IPS-15b (cell line): ENCODE measurements at regions not wholly inside any gene's neighbourhood (a gene's known extent, or its start where the extent isn't known, plus 50 kb on each side); places are given as distances from the start of the nearest gene placed in this dataset.
"Not testable (repeated sequence)": the region's sequence is repeated elsewhere in the genome, so short reads cannot be mapped to it uniquely, and the experiment has no call there.

ENCODE experiments used
- H3K27me3 ChIP-seq: one replicate; pipeline ENCODE4 v1.6.1; 2013; ENCODE audit warnings: low read length; ENCODE audit not compliant: control insufficient read depth, insufficient read depth
- H3K36me3 ChIP-seq: one replicate; pipeline ENCODE4 v1.6.1; 2013; ENCODE audit warnings: low read length; ENCODE audit not compliant: control insufficient read depth, insufficient read depth
- H3K4me1 ChIP-seq: one replicate; pipeline ENCODE4 v1.6.1; 2013; ENCODE audit warnings: mild to moderate bottlenecking, low read length; ENCODE audit not compliant: control insufficient read depth, insufficient read depth
- H3K4me3 ChIP-seq: one replicate; pipeline ENCODE4 v1.5.1; 2013; ENCODE audit warnings: low read depth, low read length
- H3K9ac ChIP-seq: one replicate; pipeline ENCODE4 v1.6.1; 2013; ENCODE audit warnings: low read depth, mild to moderate bottlenecking, low read length
- H3K9me3 ChIP-seq: one replicate; pipeline ENCODE4 v1.6.1; 2013; ENCODE audit warnings: mild to moderate bottlenecking, low read length; ENCODE audit not compliant: control insufficient read depth, insufficient read depth

GRCh38 chr2:207434306-207434705 is 95.5 kb upstream of the CREB1 start:
- no peak overlapping the region for H3K9ac ChIP-seq
- H3K9me3 ChIP-seq, result no peaks in the 10 kb centered on the region
- no peaks in the 10 kb centered on the region for H3K27me3 ChIP-seq
- no peak overlapping the region for H3K4me3 ChIP-seq
- no peaks in the 10 kb centered on the region for H3K36me3 ChIP-seq
- H3K4me1 ChIP-seq, result no peaks in the 10 kb centered on the region

GRCh38 chr2:207434899-207435465 is 94.8 kb upstream of the CREB1 start:
- H3K27me3 ChIP-seq, result no peaks in the 10 kb centered on the region
- H3K9me3 ChIP-seq, result no peaks in the 10 kb centered on the region
- no peak overlapping the region for H3K9ac ChIP-seq
- no peaks in the 10 kb centered on the region for H3K36me3 ChIP-seq
- H3K4me1 ChIP-seq, result no peaks in the 10 kb centered on the region
- no peak overlapping the region for H3K4me3 ChIP-seq

- H3K27me3 ChIP-seq, result no peaks in the 10 kb centered on the region
- H3K4me3 ChIP-seq, result no peak overlapping the region
- H3K9me3 ChIP-seq, result no peaks in the 10 kb centered on the region
- no peaks in the 10 kb centered on the region for H3K4me1 ChIP-seq
- H3K36me3 ChIP-seq, result no peaks in the 10 kb centered on the region
- no peak overlapping the region for H3K9ac ChIP-seq
Measured at GRCh38 chr2:207437136-207437523, 92.6 kb upstream of the CREB1 start.

- Histone ChIP-seq H3K9ac (no peak overlapping the region), H3K27me3 (no peaks in the 10 kb centered on the region), H3K4me1 (no peaks in the 10 kb centered on the region), H3K4me3 (no peak overlapping the region), H3K9me3 (no peaks in the 10 kb centered on the region), H3K36me3 (no peaks in the 10 kb centered on the region)
Measured at GRCh38 chr2:207437524-207438143, 92.1 kb upstream of the CREB1 start.

- Histone ChIP-seq H3K4me1 (no peaks in the 10 kb centered on the region), H3K36me3 (no peaks in the 10 kb centered on the region)
Measured at GRCh38 chr2:207438414-207439126, 91.2 kb upstream of the CREB1 start.

GRCh38 chr2:207439881-207440280 is 89.9 kb upstream of the CREB1 start:
- not testable (repeated sequence) for H3K9me3 ChIP-seq, H3K4me1 ChIP-seq, H3K9ac ChIP-seq, H3K4me3 ChIP-seq, H3K27me3 ChIP-seq, H3K36me3 ChIP-seq

More at GRCh38 chr2:207438414-207439126, 91.2 kb upstream of the CREB1 start:
- no peak overlapping the region for H3K9ac ChIP-seq
- H3K4me3 ChIP-seq, result no peak overlapping the region
- no peaks in the 10 kb centered on the region for H3K9me3 ChIP-seq
- H3K27me3 ChIP-seq, result no peaks in the 10 kb centered on the region

- H3K9me3 ChIP-seq, result no peaks in the 10 kb centered on the region
- H3K9ac ChIP-seq, result no peak overlapping the region
- H3K4me1 ChIP-seq, result peaks cover 12% of the 10 kb centered on the region
- no peaks in the 10 kb centered on the region for H3K36me3 ChIP-seq
- H3K4me3 ChIP-seq, result no peak overlapping the region
- H3K27me3 ChIP-seq, result no peaks in the 10 kb centered on the region
Measured at GRCh38 chr2:207444756-207445155, 85.0 kb upstream of the CREB1 start.

GRCh38 chr2:207446653-207447052 is 83.1 kb upstream of the CREB1 start:
- no peak overlapping the region for H3K9ac ChIP-seq
- no peaks in the 10 kb centered on the region for H3K36me3 ChIP-seq
- peaks cover 27% of the 10 kb centered on the region for H3K4me1 ChIP-seq
- H3K4me3 ChIP-seq, result no peak overlapping the region
- no peaks in the 10 kb centered on the region for H3K9me3 ChIP-seq
- H3K27me3 ChIP-seq, result no peaks in the 10 kb centered on the region

- H3K4me3 ChIP-seq, result no peak overlapping the region
- no peaks in the 10 kb centered on the region for H3K36me3 ChIP-seq
- H3K4me1 ChIP-seq, result peaks cover 27% of the 10 kb centered on the region
- no peaks in the 10 kb centered on the region for H3K9me3 ChIP-seq
- H3K9ac ChIP-seq, result no peak overlapping the region
- no peaks in the 10 kb centered on the region for H3K27me3 ChIP-seq
Measured at GRCh38 chr2:207448006-207448405, 81.8 kb upstream of the CREB1 start.

GRCh38 chr2:207449642-207450165 is 80.1 kb upstream of the CREB1 start:
- no peak overlapping the region for H3K4me3 ChIP-seq
- H3K9ac ChIP-seq, result no peak overlapping the region
- no peaks in the 10 kb centered on the region for H3K9me3 ChIP-seq

GRCh38 chr2:207450186-207450585 is 79.6 kb upstream of the CREB1 start:
- Histone ChIP-seq H3K4me3 (no peak overlapping the region), H3K36me3 (no peaks in the 10 kb centered on the region), H3K9me3 (no peaks in the 10 kb centered on the region), H3K9ac (no peak overlapping the region), H3K27me3 (no peaks in the 10 kb centered on the region), H3K4me1 (peaks cover 27% of the 10 kb centered on the region)

More at GRCh38 chr2:207449642-207450165, 80.1 kb upstream of the CREB1 start:
- Histone ChIP-seq H3K4me1 (peaks cover 27% of the 10 kb centered on the region), H3K36me3 (no peaks in the 10 kb centered on the region), H3K27me3 (no peaks in the 10 kb centered on the region)

GRCh38 chr2:207458582-207458981 is 71.2 kb upstream of the CREB1 start:
- H3K4me1 ChIP-seq, result no peaks in the 10 kb centered on the region
- H3K4me3 ChIP-seq, result no peak overlapping the region
- H3K9me3 ChIP-seq, result no peaks in the 10 kb centered on the region
- H3K27me3 ChIP-seq, result no peaks in the 10 kb centered on the region
- H3K9ac ChIP-seq, result no peak overlapping the region
- no peaks in the 10 kb centered on the region for H3K36me3 ChIP-seq
